ENCODE measurements at regions not wholly inside any gene's neighbourhood (a gene's known extent, or its start where the extent isn't known, plus 50 kb on each side); places are given as distances from the start of the nearest gene placed in this dataset.

DNA sequence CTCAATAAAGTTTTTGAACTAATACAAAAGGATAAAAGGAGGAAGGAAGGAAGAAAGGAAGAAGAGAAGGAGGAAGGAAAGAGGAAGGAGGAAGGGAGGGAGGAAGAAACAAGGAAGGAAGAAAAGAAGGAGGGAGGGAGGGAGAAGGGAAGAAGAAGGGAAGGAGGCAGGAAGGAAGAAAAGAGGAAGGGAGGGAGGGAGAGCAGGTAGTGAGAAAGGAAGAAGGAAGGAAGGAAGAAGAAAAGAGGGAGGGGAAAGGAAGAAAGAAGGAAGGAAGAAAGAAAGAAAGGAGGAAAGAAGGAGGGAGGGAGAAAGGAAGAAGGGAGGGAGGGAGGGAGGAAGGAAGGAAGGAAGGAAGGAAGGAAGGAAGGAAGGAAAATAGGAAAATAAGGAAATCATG is 263.8 kb upstream of the C16orf82 start:
- no peak for TF ChIP-seq POLR2A (IDR thresholded peaks at IDR 0.05)
- TF ChIP-seq, protein P1, sequence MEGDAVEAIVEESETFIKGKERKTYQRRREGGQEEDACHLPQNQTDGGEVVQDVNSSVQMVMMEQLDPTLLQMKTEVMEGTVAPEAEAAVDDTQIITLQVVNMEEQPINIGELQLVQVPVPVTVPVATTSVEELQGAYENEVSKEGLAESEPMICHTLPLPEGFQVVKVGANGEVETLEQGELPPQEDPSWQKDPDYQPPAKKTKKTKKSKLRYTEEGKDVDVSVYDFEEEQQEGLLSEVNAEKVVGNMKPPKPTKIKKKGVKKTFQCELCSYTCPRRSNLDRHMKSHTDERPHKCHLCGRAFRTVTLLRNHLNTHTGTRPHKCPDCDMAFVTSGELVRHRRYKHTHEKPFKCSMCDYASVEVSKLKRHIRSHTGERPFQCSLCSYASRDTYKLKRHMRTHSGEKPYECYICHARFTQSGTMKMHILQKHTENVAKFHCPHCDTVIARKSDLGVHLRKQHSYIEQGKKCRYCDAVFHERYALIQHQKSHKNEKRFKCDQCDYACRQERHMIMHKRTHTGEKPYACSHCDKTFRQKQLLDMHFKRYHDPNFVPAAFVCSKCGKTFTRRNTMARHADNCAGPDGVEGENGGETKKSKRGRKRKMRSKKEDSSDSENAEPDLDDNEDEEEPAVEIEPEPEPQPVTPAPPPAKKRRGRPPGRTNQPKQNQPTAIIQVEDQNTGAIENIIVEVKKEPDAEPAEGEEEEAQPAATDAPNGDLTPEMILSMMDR (IDR thresholded peaks at IDR 0.05), result no peak
